Endothelial cell of umbilical vein (primary cell): ENCODE measurements at regions not wholly inside any gene's neighbourhood (a gene's known extent, or its start where the extent isn't known, plus 50 kb on each side); places are given as distances from the start of the nearest gene placed in this dataset.

Experiments
- BruUV-seq: library from RNA; stranded (reverse); fragments of 400-500 nt; replicated peaks from 2 replicates; lab custom pipeline; 2021; lab: Mats Ljungman, UMichigan
- CTCF ChIA-PET: fragments of 300-600, 350-600 bp; sonication (Branson Sonifier 250); formaldehyde crosslinking; loops from one replicate; lab custom pipeline; 2021; ENCODE audit warnings: antibody characterized with exemption, inconsistent platforms; lab: Charles Lee
- POLR2A ChIA-PET: fragments of 300-600, 350-600 bp; sonication (Branson Sonifier 250); formaldehyde crosslinking; loops from one replicate; lab custom pipeline; 2021; ENCODE audit warnings: antibody characterized with exemption, inconsistent platforms; lab: Charles Lee
- DNase-seq: peaks from one replicate; pipeline ENCODE4 v3.0.0-alpha.2; 2011; ENCODE audit warnings: low read depth, low spot score
- FAIRE-seq: peaks from 2 replicates; lab custom pipeline; 2011; peaks lifted over from hg19 to GRCh38; lab: Jason Lieb, UNC
- H2AFZ ChIP-seq: 2 replicates; pipeline ENCODE4 v1.6.0; 2012; ENCODE audit warnings: low read depth, low read length, control low read depth, inconsistent platforms
- H3K27ac ChIP-seq: 2 replicates; pipeline ENCODE4 v1.5.1; 2011; ENCODE audit warnings: low read depth, mild to moderate bottlenecking, control low read depth, low read length, moderate library complexity; ENCODE audit not compliant: insufficient read depth
- H3K27me3 ChIP-seq, 2 experiments: 2 replicates each; pipeline versions ENCODE4 v1.6.0 to v1.6.1; 2011; ENCODE audit warnings: low read length in 2 of 2, mixed read lengths in 1 of 2; ENCODE audit not compliant: control insufficient read depth in 2 of 2, insufficient read depth in 2 of 2
- H3K36me3 ChIP-seq, 2 experiments: 2 replicates in 1 of 2; 3 replicates in 1 of 2; pipeline ENCODE4 v1.5.1; 2011; ENCODE audit warnings: low read length in 2 of 2, mild to moderate bottlenecking in 1 of 2, moderate library complexity in 1 of 2; ENCODE audit not compliant: control insufficient read depth in 2 of 2, insufficient read depth in 2 of 2; ENCODE audit errors: extremely low read depth in 1 of 2
- H3K4me1 ChIP-seq: 3 replicates; pipeline ENCODE4 v1.5.1; 2011; ENCODE audit warnings: mild to moderate bottlenecking, low read length; ENCODE audit not compliant: control insufficient read depth, insufficient read depth; ENCODE audit errors: extremely low read depth
- H3K4me2 ChIP-seq: 2 replicates; pipeline ENCODE4 v1.6.1; 2011; ENCODE audit warnings: low read length, control low read depth, mixed read lengths; ENCODE audit not compliant: insufficient read depth
- H3K4me3 ChIP-seq, 3 experiments: fragments of 200-600 bp in 1 of 3; sonication (generic), shearing (Covaris generic) in 1 of 3; replicated peaks in 1 of 3; 2 replicates each; pipeline ENCODE4 v1.5.1; 2011 to 2016; ENCODE audit warnings: control low read depth in 3 of 3, low read length in 3 of 3, mild to moderate bottlenecking in 2 of 3, inconsistent platforms in 1 of 3, low read depth in 1 of 3, moderate library complexity in 1 of 3; ENCODE audit not compliant: insufficient read depth in 1 of 3
- H3K79me2 ChIP-seq: 2 replicates; pipeline ENCODE4 v1.6.0; 2012; ENCODE audit warnings: low read length, inconsistent platforms; ENCODE audit not compliant: control insufficient read depth, insufficient read depth
- H3K9ac ChIP-seq: replicated peaks from 2 replicates; pipeline ENCODE3; 2011; ENCODE audit warnings: low read length, control low read depth; ENCODE audit not compliant: insufficient read depth; ENCODE audit errors: extremely low read depth
- H3K9me1 ChIP-seq: replicated peaks from 3 replicates; pipeline ENCODE4 v1.6.0; 2011; ENCODE audit warnings: mild to moderate bottlenecking, low read length; ENCODE audit not compliant: control insufficient read depth, insufficient read depth; ENCODE audit errors: extremely low read depth
- H3K9me3 ChIP-seq: replicated peaks from 2 replicates; pipeline ENCODE4 v1.5.1; 2012; ENCODE audit warnings: low read length, inconsistent platforms; ENCODE audit not compliant: control insufficient read depth, insufficient read depth
- H4K20me1 ChIP-seq: replicated peaks from 2 replicates; pipeline ENCODE3; 2011; ENCODE audit warnings: mild to moderate bottlenecking, low read length; ENCODE audit not compliant: control insufficient read depth, insufficient read depth; ENCODE audit errors: extremely low read depth
- EZH2 ChIP-seq: IDR thresholded peaks from 2 replicates; pipeline ENCODE4 v1.6.1; 2012; ENCODE audit warnings: borderline replicate concordance, low read depth, mild to moderate bottlenecking, moderate library complexity, low read length, inconsistent platforms; ENCODE audit not compliant: severe bottlenecking
- FOS ChIP-seq: IDR thresholded peaks from 2 replicates; pipeline ENCODE4 v1.6.1; 2011; ENCODE audit warnings: mild to moderate bottlenecking, low read length, moderate library complexity, borderline replicate concordance; ENCODE audit not compliant: insufficient read depth
- GATA2 ChIP-seq: IDR thresholded peaks from 2 replicates; pipeline ENCODE4 v1.7.0; 2011; ENCODE audit warnings: low read depth, mild to moderate bottlenecking, moderate library complexity, mixed read lengths, low read length; ENCODE audit not compliant: insufficient read length, insufficient read depth
- JUN ChIP-seq: IDR thresholded peaks from 2 replicates; pipeline ENCODE4 v1.6.1; 2011; ENCODE audit warnings: borderline replicate concordance, low read depth; ENCODE audit not compliant: insufficient read length, insufficient read depth
- MAX ChIP-seq: IDR thresholded peaks from 2 replicates; pipeline ENCODE4 v1.6.1; 2011; ENCODE audit not compliant: insufficient read depth, insufficient read length
- MYC ChIP-seq: IDR thresholded peaks from one replicate; pipeline ENCODE4 v1.6.1; 2011; ENCODE audit warnings: mild to moderate bottlenecking, low read depth, low read length
- POLR2A ChIP-seq: IDR thresholded peaks from 2 replicates; pipeline ENCODE4 v1.6.1; 2012; ENCODE audit warnings: low read depth, mild to moderate bottlenecking, control low read depth, low read length
- POLR2AphosphoS5 ChIP-seq: IDR thresholded peaks from 2 replicates; pipeline ENCODE4 v1.6.1; 2012; ENCODE audit warnings: low read depth, mild to moderate bottlenecking, control low read depth, low read length, moderate library complexity; ENCODE audit not compliant: insufficient read depth
- dilution Hi-C: fragments of 300-500 bp; cut with MboI; formaldehyde crosslinking; loops from one replicate; pipeline ENCODE4 v1.15.0; 2019; ENCODE audit warnings: low sequenced_read_pairs; ENCODE audit not compliant: extremely low pct_ligation_motif_present
- intact Hi-C: fragments of 100-400 bp; cut with micrococcal nuclease; formaldehyde crosslinking; loops from one replicate; pipeline ENCODE4 v1.10.0; 2022

- no TSS peak for BruUV-seq
- Histone ChIP-seq H3K79me2 (no peaks in the 10 kb centered on the region), H3K9ac (no peak overlapping the region), H3K4me3 (no peak overlapping the region), H2AFZ (no peak overlapping the region), H3K9me3 (no peaks in the 10 kb centered on the region), H3K27me3 (no peaks in the 10 kb centered on the region), H3K4me2 (no peak overlapping the region), H3K36me3 (no peaks in the 10 kb centered on the region), H3K9me1 (no peaks in the 10 kb centered on the region), H3K4me1 (no peaks in the 10 kb centered on the region), H4K20me1 (no peaks in the 10 kb centered on the region), H3K27ac (no peak overlapping the region)
- no peak for TF ChIP-seq EZH2
- TF ChIP-seq GATA2 = no peak
- no peak for TF ChIP-seq POLR2AphosphoS5
- TF ChIP-seq JUN = no peak
- TF ChIP-seq FOS = no peak
- no peak for TF ChIP-seq POLR2A
- CTCF ChIA-PET = no interaction called here
- intact Hi-C loops (no loop called here), dilution Hi-C loops (no loop called here)
- POLR2A ChIA-PET = no interaction called here
- DNase-seq (no peak), FAIRE-seq (no peak)
These were observed 136.1 kb upstream of the FANCL start for GRCh38 chr2:58377181-58377580.

- Histone ChIP-seq H3K9me3 (no peaks in the 10 kb centered on the region), H3K36me3 (no peaks in the 10 kb centered on the region), H3K4me2 (no peak overlapping the region), H3K4me3 (no peak overlapping the region), H3K79me2 (no peaks in the 10 kb centered on the region), H3K4me1 (no peaks in the 10 kb centered on the region), H4K20me1 (no peaks in the 10 kb centered on the region), H3K9ac (no peak overlapping the region), H3K9me1 (no peaks in the 10 kb centered on the region), H3K27me3 (no peaks in the 10 kb centered on the region), H3K27ac (no peak overlapping the region), H2AFZ (no peak overlapping the region)
- dilution Hi-C loops = no loop called here
- FAIRE-seq (no peak), DNase-seq (no peak)
- no peak for TF ChIP-seq GATA2
- no peak for TF ChIP-seq FOS
- TF ChIP-seq MYC = no peak
- no peak for TF ChIP-seq MAX
- CTCF ChIA-PET = no interaction called here
- BruUV-seq = no TSS peak
- intact Hi-C loops = no loop called here
- POLR2A ChIA-PET = no interaction called here
These were observed 135.5 kb upstream of the FANCL start for GRCh38 chr2:58376592-58376991.
